ENCODE measurements at regions not wholly inside any gene's neighbourhood (a gene's known extent, or its start where the extent isn't known, plus 50 kb on each side); places are given as distances from the start of the nearest gene placed in this dataset.

DNA sequence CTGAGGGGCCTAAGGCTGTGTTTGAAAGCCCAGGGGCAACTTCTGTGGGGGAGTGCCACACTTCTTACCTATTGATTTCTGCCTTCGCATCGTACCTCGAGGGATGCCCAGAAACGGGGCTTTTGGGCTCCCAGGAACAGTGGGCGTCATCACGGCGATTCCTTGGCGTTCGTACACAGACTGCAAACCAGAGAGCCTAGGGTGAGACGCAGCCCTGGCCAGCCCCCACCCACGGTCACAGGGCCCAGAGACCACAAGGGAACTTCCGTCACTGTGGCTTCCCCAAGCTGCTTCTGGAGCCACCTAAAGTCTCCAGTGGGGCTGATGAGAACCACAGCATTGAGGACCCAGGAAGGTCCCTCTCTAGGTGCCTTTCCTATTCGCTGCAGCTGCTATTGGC, 91.9 kb downstream of the CTTN start:
- DNase-seq: peak in 1 of 5 donors; percentile 4
- intact Hi-C loops (cut with DNase I): no loop called here
- Histone ChIP-seq H3K36me3 (no peaks in the 10 kb centered on the region), H3K9me3 (peaks cover 0 to 7% of the 10 kb centered on the region in 2 donors), H3K4me3 (no peak overlapping the region), H3K27me3 (no peaks in the 10 kb centered on the region), H3K27ac (no peak overlapping the region), H3K4me1 (ENCODE audit: insufficient read depth) (no peaks in the 10 kb centered on the region)
- no peak for TF ChIP-seq POLR2A (IDR thresholded peaks at IDR 0.05)
- no peak for TF ChIP-seq EP300 (IDR thresholded peaks at IDR 0.05)
- TF ChIP-seq, protein P1, sequence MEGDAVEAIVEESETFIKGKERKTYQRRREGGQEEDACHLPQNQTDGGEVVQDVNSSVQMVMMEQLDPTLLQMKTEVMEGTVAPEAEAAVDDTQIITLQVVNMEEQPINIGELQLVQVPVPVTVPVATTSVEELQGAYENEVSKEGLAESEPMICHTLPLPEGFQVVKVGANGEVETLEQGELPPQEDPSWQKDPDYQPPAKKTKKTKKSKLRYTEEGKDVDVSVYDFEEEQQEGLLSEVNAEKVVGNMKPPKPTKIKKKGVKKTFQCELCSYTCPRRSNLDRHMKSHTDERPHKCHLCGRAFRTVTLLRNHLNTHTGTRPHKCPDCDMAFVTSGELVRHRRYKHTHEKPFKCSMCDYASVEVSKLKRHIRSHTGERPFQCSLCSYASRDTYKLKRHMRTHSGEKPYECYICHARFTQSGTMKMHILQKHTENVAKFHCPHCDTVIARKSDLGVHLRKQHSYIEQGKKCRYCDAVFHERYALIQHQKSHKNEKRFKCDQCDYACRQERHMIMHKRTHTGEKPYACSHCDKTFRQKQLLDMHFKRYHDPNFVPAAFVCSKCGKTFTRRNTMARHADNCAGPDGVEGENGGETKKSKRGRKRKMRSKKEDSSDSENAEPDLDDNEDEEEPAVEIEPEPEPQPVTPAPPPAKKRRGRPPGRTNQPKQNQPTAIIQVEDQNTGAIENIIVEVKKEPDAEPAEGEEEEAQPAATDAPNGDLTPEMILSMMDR (IDR thresholded peaks at IDR 0.05): no peak
- WGBS, 3 donors: 95 to 97% (median 95%) methylated on average over 13 of the region's 13 CpGs

DNA sequence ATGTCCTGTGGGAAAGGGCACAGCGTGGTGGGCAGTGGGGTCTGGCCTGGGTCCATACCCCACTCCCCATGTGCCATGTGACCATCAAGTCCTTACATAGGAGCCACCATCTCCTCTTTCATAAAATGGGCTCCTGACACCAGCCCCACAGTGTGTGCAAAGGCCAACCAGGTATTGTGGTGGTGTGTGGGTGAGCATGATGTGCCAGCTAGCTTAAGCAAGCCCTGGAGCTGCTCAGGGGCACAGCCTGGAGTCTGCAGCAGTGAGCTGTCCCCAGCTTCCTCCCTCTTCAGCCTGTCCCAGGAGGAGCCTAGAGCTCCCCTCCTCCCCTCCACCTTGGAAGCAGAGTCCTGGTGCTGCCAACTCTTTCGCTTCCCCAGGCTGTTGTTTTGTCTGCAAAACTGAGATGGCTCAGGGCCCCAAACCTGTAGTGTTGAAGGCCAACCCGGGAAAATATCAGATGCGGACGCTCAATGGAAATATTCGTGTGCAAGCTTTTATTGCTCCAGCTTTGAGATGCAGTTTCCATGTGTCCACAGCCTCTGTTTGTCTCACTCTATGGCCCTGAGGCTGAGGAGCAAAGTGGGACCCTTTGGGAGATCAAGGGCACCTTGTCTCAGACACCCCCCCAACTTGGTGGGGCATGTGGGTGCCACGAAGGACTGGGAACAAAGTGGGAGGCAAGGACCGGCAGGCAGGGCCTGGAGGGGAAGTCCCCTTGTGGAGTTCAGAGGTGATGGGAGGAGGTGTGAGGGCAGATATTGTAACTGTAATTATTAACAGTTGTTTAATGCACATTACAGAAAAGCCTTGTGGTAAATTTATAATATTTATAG, 92.6 kb downstream of the CTTN start:
- no peaks in the 10 kb centered on the region for H3K27me3 ChIP-seq
- no peaks in the 10 kb centered on the region for H3K4me1 ChIP-seq (ENCODE audit: insufficient read depth)
- TF ChIP-seq EP300 (IDR thresholded peaks at IDR 0.05): no peak
- TF ChIP-seq, protein P1 (IDR thresholded peaks at IDR 0.05): no peak
- no peak for TF ChIP-seq POLR2A (IDR thresholded peaks at IDR 0.05)
- no peaks in the 10 kb centered on the region for H3K36me3 ChIP-seq
- 68 to 73% (median 71%) methylated on average over 8 of the region's 8 CpGs for WGBS, 3 donors
- intact Hi-C loops (cut with DNase I): no loop called here
- H3K4me3 ChIP-seq: no peak overlapping the region
- peak in 1 of 5 donors; percentile 3 for DNase-seq
- no peak overlapping the region for H3K27ac ChIP-seq
- H3K9me3 ChIP-seq: peaks cover 0 to 7% of the 10 kb centered on the region in 2 donors

DNA sequence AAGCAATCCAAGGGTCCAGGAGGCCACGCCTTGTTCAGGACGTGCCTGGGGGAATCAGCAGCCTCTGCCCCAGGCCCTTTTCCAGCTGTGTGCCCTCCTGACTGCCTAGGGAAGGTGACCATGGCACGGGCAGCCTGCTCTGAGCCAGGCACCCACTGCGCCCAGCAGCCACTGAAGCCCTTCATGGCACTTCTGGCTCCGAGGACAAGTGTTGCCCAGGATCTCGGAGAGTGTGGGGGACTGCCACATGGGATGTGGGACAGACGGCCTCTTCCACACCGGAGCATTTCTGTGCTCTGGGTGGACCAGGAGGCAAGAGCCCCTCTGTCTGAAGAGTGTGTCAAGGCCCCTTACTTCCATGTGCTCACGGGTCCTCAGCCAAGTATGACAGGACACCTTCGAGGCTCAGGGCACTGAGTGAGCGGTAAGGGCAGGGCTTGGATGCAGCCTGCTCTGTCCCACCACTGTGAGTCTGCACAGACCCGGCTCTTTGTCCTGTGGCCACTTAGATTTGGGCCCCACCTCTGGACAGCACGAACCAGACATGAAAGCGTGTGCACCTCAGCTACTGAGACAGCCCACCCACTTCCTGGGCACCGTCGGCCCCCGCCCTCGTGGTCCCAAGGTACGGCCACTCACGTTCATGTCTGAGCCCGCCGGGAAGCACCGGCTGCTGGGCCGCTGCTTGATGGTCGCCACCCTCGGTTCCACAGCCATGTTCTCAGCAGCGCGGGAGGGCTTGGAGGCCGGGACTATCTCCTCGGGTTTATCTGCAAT, 93.6 kb downstream of the CTTN start:
- TF ChIP-seq POLR2A (IDR thresholded peaks at IDR 0.05): no peak
- TF ChIP-seq EP300 (IDR thresholded peaks at IDR 0.05): no peak
- TF ChIP-seq, protein P1 (IDR thresholded peaks at IDR 0.05): no peak
- Histone ChIP-seq H3K27me3 (no peaks in the 10 kb centered on the region), H3K9me3 (peaks cover 0 to 7% of the 10 kb centered on the region in 2 donors), H3K27ac (no peak overlapping the region), H3K4me1 (ENCODE audit: insufficient read depth) (no peaks in the 10 kb centered on the region), H3K36me3 (no peaks in the 10 kb centered on the region), H3K4me3 (no peak overlapping the region)
- intact Hi-C loops (cut with DNase I): no loop called here
- WGBS, 3 donors: 88 to 91% (median 90%) methylated on average over 29 to 30 of the region's 30 CpGs
- DNase-seq: peak in 2 of 5 donors; percentile 3 to 19

DNA sequence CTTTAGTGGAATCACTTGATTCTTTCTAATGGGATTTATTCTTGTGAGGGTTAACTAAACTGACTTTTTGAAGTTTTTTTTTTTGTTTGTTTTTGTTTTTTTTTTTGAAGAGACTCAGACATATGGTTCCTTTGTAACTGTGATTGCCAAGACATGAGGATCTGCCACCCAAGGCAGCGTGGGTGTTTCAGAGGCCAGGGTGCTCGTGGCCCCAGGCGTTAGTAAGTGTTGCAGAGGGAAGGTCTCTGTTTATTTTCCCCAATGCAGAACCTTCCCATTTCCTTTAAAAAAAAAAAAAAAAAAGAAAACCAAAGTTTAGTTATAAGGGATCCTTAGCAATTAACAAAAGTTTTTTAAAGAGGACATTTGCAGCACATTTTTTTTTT, 94.8 kb downstream of the CTTN start:
- no peak for TF ChIP-seq POLR2A (IDR thresholded peaks at IDR 0.05)
- TF ChIP-seq, protein P1 (IDR thresholded peaks at IDR 0.05): no peak
- no peak for TF ChIP-seq EP300 (IDR thresholded peaks at IDR 0.05)
- Histone ChIP-seq H3K36me3 (no peaks in the 10 kb centered on the region), H3K4me1 (ENCODE audit: insufficient read depth) (no peaks in the 10 kb centered on the region), H3K4me3 (no peak overlapping the region), H3K27ac (no peak overlapping the region), H3K27me3 (no peaks in the 10 kb centered on the region), H3K9me3 (peaks cover 0 to 7% of the 10 kb centered on the region in 2 donors)
- DNase-seq: no peak
- intact Hi-C loops (cut with DNase I): no loop called here
- WGBS, 3 donors: 16 to 24% (median 22%) methylated on average over 3 of the region's 3 CpGs

All from ovary (tissue), 7 donors.